GM23338 (cell line): ENCODE measurements at regions not wholly inside any gene's neighbourhood (a gene's known extent, or its start where the extent isn't known, plus 50 kb on each side); places are given as distances from the start of the nearest gene placed in this dataset.

Experiments used
- ATAC-seq: fragments of 200-7000 bp; cut with Tn5 transposase; 3 replicates; pipeline ENCODE4 v1.9.1; 2020
- DNase-seq: peaks from one replicate; pipeline ENCODE4 v3.0.0-alpha.2; 2015; ENCODE audit warnings: low spot score
- H2AFZ ChIP-seq: fragments of 200-600 bp; sonication (generic); 2 replicates; pipeline ENCODE4 v1.8.0; 2016; ENCODE audit warnings: antibody characterized with exemption, mild to moderate bottlenecking, moderate library complexity
- H3F3A ChIP-seq: fragments of 200-600 bp; sonication (generic); replicated peaks from 2 replicates; pipeline ENCODE4 v1.8.0; 2017; ENCODE audit warnings: antibody characterized with exemption, mixed run types, low read depth
- H3K27ac ChIP-seq: fragments of 200-600 bp; sonication (generic); 2 replicates; pipeline ENCODE4 v1.6.1; 2016; ENCODE audit warnings: low read depth
- H3K27me3 ChIP-seq: fragments of 200-600 bp; sonication (generic); 2 replicates; pipeline ENCODE4 v1.8.0; 2016; ENCODE audit warnings: mild to moderate bottlenecking, mixed run types, moderate library complexity; ENCODE audit not compliant: insufficient read depth
- H3K36me3 ChIP-seq: fragments of 200-600 bp; sonication (generic); 2 replicates; pipeline ENCODE4 v1.8.0; 2016; ENCODE audit warnings: mild to moderate bottlenecking; ENCODE audit not compliant: insufficient read depth
- H3K4me1 ChIP-seq: fragments of 200-600 bp; sonication (generic); 2 replicates; pipeline ENCODE4 v1.8.0; 2016; ENCODE audit warnings: mild to moderate bottlenecking, moderate library complexity; ENCODE audit not compliant: insufficient read depth
- H3K4me2 ChIP-seq: fragments of 200-600 bp; sonication (generic); 2 replicates; pipeline ENCODE4 v1.7.1; 2017; ENCODE audit warnings: mixed run types
- H3K4me3 ChIP-seq: fragments of 200-600 bp; sonication (generic); 2 replicates; pipeline ENCODE4 v1.6.1; 2016; ENCODE audit warnings: mixed run types
- H3K79me2 ChIP-seq: fragments of 200-600 bp; sonication (generic); replicated peaks from 2 replicates; pipeline ENCODE4 v1.8.0; 2017; ENCODE audit warnings: mild to moderate bottlenecking; ENCODE audit not compliant: insufficient read depth
- H3K9me2 ChIP-seq: fragments of 200-600 bp; sonication (generic); 2 replicates; pipeline ENCODE4 v1.8.0; 2017; ENCODE audit not compliant: insufficient read depth
- H4K20me1 ChIP-seq: fragments of 200-600 bp; sonication (generic); replicated peaks from 2 replicates; pipeline ENCODE4 v1.8.0; 2017; ENCODE audit warnings: mild to moderate bottlenecking; ENCODE audit not compliant: insufficient read depth
- H3K27ac Mint-ChIP-seq: 2 replicates; pipeline ENCODE4 v1.8.0; 2020; ENCODE audit warnings: inconsistent platforms, mild to moderate bottlenecking, moderate library complexity, mixed read lengths
- H3K27me3 Mint-ChIP-seq: 3 replicates; pipeline ENCODE4 v1.8.0; 2022; ENCODE audit warnings: low read depth, mild to moderate bottlenecking, moderate library complexity, mixed read lengths, inconsistent platforms; ENCODE audit not compliant: insufficient read depth, poor library complexity
- H3K36me3 Mint-ChIP-seq: 3 replicates; pipeline ENCODE4 v1.8.0; 2021; ENCODE audit warnings: low read depth, mild to moderate bottlenecking, inconsistent platforms, moderate library complexity, mixed read lengths
- H3K4me1 Mint-ChIP-seq: 3 replicates; pipeline ENCODE4 v1.8.0; 2020; ENCODE audit warnings: mild to moderate bottlenecking, inconsistent platforms, mixed read lengths
- H3K4me3 Mint-ChIP-seq: 3 replicates; pipeline ENCODE4 v1.8.0; 2021; ENCODE audit warnings: moderate library complexity, mild to moderate bottlenecking, inconsistent platforms, mixed read lengths
- H3K9me3 Mint-ChIP-seq: 3 replicates; pipeline ENCODE4 v1.8.0; 2020; ENCODE audit warnings: moderate library complexity, mild to moderate bottlenecking, inconsistent platforms, mixed read lengths
- CREB1 ChIP-seq: fragments of 250-450 bp; sonication (Bioruptor Pico); IDR thresholded peaks from 2 replicates; pipeline ENCODE4 v1.5.0; 2020; ENCODE audit warnings: low read depth, mild to moderate bottlenecking, moderate library complexity
- CTCF ChIP-seq, 2 experiments: fragments of 200-600 bp in 1 of 2; sonication (generic) in 1 of 2; conservative IDR thresholded peaks; 2 replicates each; pipeline versions ENCODE4 v1.5.1 to v1.6.1; 2016 to 2017; ENCODE audit warnings: antibody characterized with exemption in 2 of 2, low read depth in 2 of 2, mild to moderate bottlenecking in 2 of 2, moderate library complexity in 1 of 2
- ETS1 ChIP-seq: IDR thresholded peaks from 2 replicates; pipeline ENCODE4 v1.6.1; 2016; ENCODE audit warnings: antibody characterized with exemption
- EZH2 ChIP-seq: fragments of 200-600 bp; sonication (generic); IDR thresholded peaks from one replicate; pipeline ENCODE4 v1.8.0; 2017; ENCODE audit warnings: antibody characterized with exemption, mild to moderate bottlenecking, low read depth; ENCODE audit not compliant: unreplicated experiment
- EZH2phosphoT487 ChIP-seq: fragments of 200-600 bp; sonication (generic); IDR thresholded peaks from one replicate; pipeline ENCODE4 v1.8.1; 2018; ENCODE audit warnings: antibody characterized with exemption; ENCODE audit not compliant: unreplicated experiment
- JUNB ChIP-seq: IDR thresholded peaks from one replicate; pipeline ENCODE4 v1.6.1; 2016; ENCODE audit warnings: antibody characterized with exemption; ENCODE audit not compliant: unreplicated experiment
- NANOG ChIP-seq: IDR thresholded peaks from 2 replicates; pipeline ENCODE4 v1.6.1; 2016; ENCODE audit warnings: antibody characterized with exemption, borderline replicate concordance
- POLR2AphosphoS5 ChIP-seq: IDR thresholded peaks from 2 replicates; pipeline ENCODE4 v1.6.1; 2016; ENCODE audit warnings: antibody characterized with exemption, low read depth
- REST ChIP-seq: IDR thresholded peaks from one replicate; pipeline ENCODE4 v1.6.1; 2018; ENCODE audit warnings: antibody characterized with exemption; ENCODE audit not compliant: unreplicated experiment
- STAT1 ChIP-seq: IDR thresholded peaks from one replicate; pipeline ENCODE4 v1.6.1; 2016; ENCODE audit warnings: antibody characterized with exemption; ENCODE audit not compliant: unreplicated experiment
- ZNF114 ChIP-seq: fragments of 250-450 bp; sonication (Bioruptor Pico); IDR thresholded peaks from 2 replicates; pipeline ENCODE4 v1.5.0; 2020; ENCODE audit warnings: mild to moderate bottlenecking, moderate library complexity
- ZNF331 ChIP-seq: fragments of 250-450 bp; sonication (Bioruptor Pico); IDR thresholded peaks from 2 replicates; pipeline ENCODE4 v1.5.0; 2020; ENCODE audit warnings: low read depth, mild to moderate bottlenecking, moderate library complexity
- ZNF462 ChIP-seq: fragments of 250-450 bp; sonication (Bioruptor Pico); IDR thresholded peaks from 2 replicates; pipeline ENCODE4 v1.5.0; 2020; ENCODE audit warnings: mild to moderate bottlenecking, moderate library complexity

GRCh38 chr6:91106083-91106482 is 519.2 kb upstream of the MAP3K7 start:
- H3K9me3 Mint-ChIP-seq = no peaks in the 10 kb centered on the region
- TF ChIP-seq ETS1 (no peak), ZNF462 (CRISPR knock-in tag) (no peak), EZH2phosphoT487 (no peak), STAT1 (no peak), CTCF (conservative IDR thresholded peaks at IDR 0.05; ENCODE audit: low read depth in 2 of 2) (no peak), JUNB (no peak), POLR2AphosphoS5 (no peak), EZH2 (no peak), ZNF114 (CRISPR knock-in tag) (no peak), ZNF331 (CRISPR knock-in tag) (no peak), NANOG (no peak), REST (no peak), CREB1 (CRISPR knock-in tag) (no peak)
- Histone ChIP-seq H3K27ac (no peak overlapping the region), H3K27me3 (no peaks in the 10 kb centered on the region), H4K20me1 (no peaks in the 10 kb centered on the region), H2AFZ (no peak overlapping the region), H3K79me2 (no peaks in the 10 kb centered on the region), H3F3A (no peaks in the 10 kb centered on the region), H3K36me3 (no peaks in the 10 kb centered on the region), H3K4me2 (no peak overlapping the region), H3K4me1 (no peaks in the 10 kb centered on the region), H3K9me2 (no peaks in the 10 kb centered on the region), H3K4me3 (no peak overlapping the region)
- H3K4me3 Mint-ChIP-seq = no peak overlapping the region
- no peaks in the 10 kb centered on the region for H3K27me3 Mint-ChIP-seq
- DNase-seq = no peak
- ATAC-seq = no peak
- H3K36me3 Mint-ChIP-seq = no peaks in the 10 kb centered on the region
- H3K27ac Mint-ChIP-seq = no peak overlapping the region
- no peaks in the 10 kb centered on the region for H3K4me1 Mint-ChIP-seq
